ENCODE measurements at regions not wholly inside any gene's neighbourhood (a gene's known extent, or its start where the extent isn't known, plus 50 kb on each side); places are given as distances from the start of the nearest gene placed in this dataset.
"Not testable (repeated sequence)": the region's sequence is repeated elsewhere in the genome, so short reads cannot be mapped to it uniquely, and the experiment has no call there.

DNA sequence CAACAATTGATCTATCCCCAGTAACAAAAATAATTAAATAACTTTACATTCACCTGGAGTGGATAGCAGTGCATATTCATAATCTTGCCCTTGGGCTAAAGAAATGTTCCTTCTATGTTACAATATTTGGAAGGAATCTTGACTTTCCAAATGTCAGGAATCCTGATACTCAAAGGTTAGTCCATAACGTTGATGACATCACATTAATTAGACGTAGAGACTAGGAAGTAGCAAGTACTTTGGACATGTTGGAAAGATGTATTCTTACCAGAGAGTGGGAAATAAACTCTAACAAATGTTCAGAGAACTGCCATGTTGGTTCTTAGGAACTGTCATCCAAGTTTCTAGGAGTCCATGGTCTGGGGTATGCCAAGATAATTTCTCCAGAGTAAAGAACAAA is 70.6 kb upstream of the SLC25A36 start:
- CTCF ChIA-PET, result interaction anchor here (1.2 kb wide), 1 partner anchor 8 kb away, joined by 4 read pairs; no protein-coding TSS in a partner anchor
- POLR2A ChIA-PET, result no interaction called here
- TF ChIP-seq CTCF (IDR thresholded peaks at IDR 0.05; ENCODE audit: control extremely low read depth, extremely low read depth, low read depth, missing control alignments), result no peak
- DNase-seq (ENCODE audit: extremely low spot score), result no peak

DNA sequence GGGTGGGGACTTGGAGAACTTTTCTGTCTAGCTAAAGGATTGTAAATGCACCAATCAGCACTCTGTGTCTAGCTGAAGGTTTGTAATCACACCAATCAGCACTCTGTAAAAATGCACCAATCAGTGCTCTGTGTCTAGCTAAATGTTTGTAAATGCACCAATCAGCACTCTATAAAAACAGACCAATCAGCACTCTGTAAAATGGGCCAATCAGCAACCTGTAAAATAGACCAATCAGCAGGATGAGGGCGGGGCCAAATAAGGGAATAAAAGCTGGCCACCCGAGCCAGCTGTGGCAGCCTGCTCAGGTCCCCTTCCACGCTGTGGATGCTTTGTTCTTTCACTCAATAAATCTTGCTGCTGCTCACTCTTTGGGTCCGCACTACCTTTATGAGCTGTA is 69.5 kb upstream of the SLC25A36 start:
- DNase-seq (ENCODE audit: extremely low spot score); POLR2A ChIA-PET: not testable (repeated sequence)
- CTCF ChIA-PET, result interaction anchor here (1.2 kb wide), 1 partner anchor 9 kb away, joined by 4 read pairs; no protein-coding TSS in a partner anchor

DNA sequence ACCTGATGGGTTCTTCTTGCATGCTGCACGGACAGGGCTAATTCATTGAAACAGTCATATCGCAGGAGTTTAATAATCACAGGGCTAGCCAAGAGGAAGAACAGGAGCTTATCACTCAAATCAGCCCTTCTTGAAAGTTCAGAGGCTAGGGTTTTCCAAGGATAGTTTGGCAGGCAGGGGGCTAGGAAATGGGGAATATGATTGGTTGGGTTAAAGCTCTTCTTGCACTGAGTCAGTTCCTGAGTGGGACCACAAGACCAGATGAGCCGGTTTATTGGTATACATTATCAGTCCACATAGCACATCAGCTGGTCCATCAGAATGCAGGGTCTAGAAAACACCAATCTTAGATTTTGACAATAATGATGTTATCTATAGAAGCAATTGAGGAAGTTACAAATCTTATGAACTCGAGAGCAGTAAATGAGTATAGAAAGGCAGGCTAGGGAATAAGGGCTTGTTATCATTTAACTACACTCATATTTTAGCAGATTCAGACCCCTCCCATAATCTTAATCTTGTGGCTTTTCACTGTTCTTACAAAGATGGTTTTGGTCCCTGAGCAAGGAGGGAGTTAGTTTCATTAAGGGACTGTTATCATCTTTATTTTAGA is 58.1 kb upstream of the SLC25A36 start:
- POLR2A ChIA-PET, result no interaction called here

DNA sequence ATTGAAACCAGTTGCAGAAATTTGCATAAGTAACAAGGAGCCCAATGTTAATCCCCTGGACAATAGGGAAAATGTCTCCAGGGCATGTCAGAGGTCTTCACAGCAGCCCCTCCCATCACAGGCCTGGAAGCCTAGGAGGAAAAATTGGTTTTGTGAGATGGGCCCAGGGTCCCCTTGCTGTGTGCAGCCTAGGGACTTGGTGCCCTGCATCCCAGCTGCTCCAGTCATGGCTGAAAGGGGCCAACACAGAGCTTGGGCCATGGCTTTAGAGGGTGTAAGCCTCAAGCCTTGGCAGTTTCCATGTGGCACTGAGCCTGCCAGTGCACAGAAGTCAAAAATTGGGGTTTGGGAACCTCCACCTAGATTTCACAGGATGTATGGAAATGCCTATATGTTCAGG is 55.9 kb upstream of the SLC25A36 start:
- POLR2A ChIA-PET; DNase-seq (ENCODE audit: extremely low spot score): not testable (repeated sequence)
- CTCF ChIA-PET, result interaction anchor here (1.5 kb wide), 1 partner anchor 13 kb away, joined by 5 read pairs; no protein-coding TSS in a partner anchor

More for the DNA sequence above, 58.1 kb upstream of the SLC25A36 start:
- CTCF ChIA-PET, result interaction anchor here (1.1 to 1.2 kb wide), 2 partner anchors 19 to 23 kb away, joined by 3 read pairs; no protein-coding TSS in a partner anchor
- TF ChIP-seq CTCF (IDR thresholded peaks at IDR 0.05; ENCODE audit: control extremely low read depth, extremely low read depth, low read depth, missing control alignments), result no peak
- no peak for DNase-seq (ENCODE audit: extremely low spot score)
